ENCODE measurements at regions not wholly inside any gene's neighbourhood (a gene's known extent, or its start where the extent isn't known, plus 50 kb on each side); places are given as distances from the start of the nearest gene placed in this dataset.
"Not testable (repeated sequence)": the region's sequence is repeated elsewhere in the genome, so short reads cannot be mapped to it uniquely, and the experiment has no call there.

GRCh38 chr4:53702334-53703266 lies 111.3 kb upstream of the LNX1 start:
- intact Hi-C loops (cut with DNase I): no loop called here
- no peaks in the 10 kb centered on the region for H3K36me3 ChIP-seq
- peaks cover 0 to 18% (median 16%) of the 10 kb centered on the region in 4 donors for H3K4me1 ChIP-seq
- peak; percentile 89 for DNase-seq
- TF ChIP-seq EP300 (IDR thresholded peaks at IDR 0.05) (no peak), POLR2AphosphoS5 (IDR thresholded peaks at IDR 0.05) (no peak), CTCF (IDR thresholded peaks at IDR 0.05) (no peak), POLR2A (IDR thresholded peaks at IDR 0.05) (no peak)
- no peaks in the 10 kb centered on the region for H3K27me3 ChIP-seq
- H3K4me3 ChIP-seq: peak overlapping the region in 3 of 4 donors; percentile 24 to 38 (median 30)
- H3K27ac ChIP-seq: peak overlapping the region; percentile 29 to 60 (median 54)
- WGBS, 2 donors: 4 to 9% methylated on average over 24 of the region's 24 CpGs
- H3K9me3 ChIP-seq: no peaks in the 10 kb centered on the region

GRCh38 chr4:53701260-53701659 lies 110.0 kb upstream of the LNX1 start:
- H3K9me3 ChIP-seq; H3K36me3 ChIP-seq; H3K27ac ChIP-seq; H3K27me3 ChIP-seq; DNase-seq; intact Hi-C loops (cut with DNase I); H3K4me3 ChIP-seq: not testable (repeated sequence)
- 94 to 95% methylated on average over 6 of the region's 6 CpGs for WGBS, 2 donors
- peaks cover 0 to 18% (median 16%) of the 10 kb centered on the region in 4 donors for H3K4me1 ChIP-seq

GRCh38 chr4:53699310-53699709 lies 108.0 kb upstream of the LNX1 start:
- WGBS, 2 donors: 87 to 91% methylated on average over 2 of the region's 2 CpGs
- DNase-seq; intact Hi-C loops (cut with DNase I): not testable (repeated sequence)

DNA sequence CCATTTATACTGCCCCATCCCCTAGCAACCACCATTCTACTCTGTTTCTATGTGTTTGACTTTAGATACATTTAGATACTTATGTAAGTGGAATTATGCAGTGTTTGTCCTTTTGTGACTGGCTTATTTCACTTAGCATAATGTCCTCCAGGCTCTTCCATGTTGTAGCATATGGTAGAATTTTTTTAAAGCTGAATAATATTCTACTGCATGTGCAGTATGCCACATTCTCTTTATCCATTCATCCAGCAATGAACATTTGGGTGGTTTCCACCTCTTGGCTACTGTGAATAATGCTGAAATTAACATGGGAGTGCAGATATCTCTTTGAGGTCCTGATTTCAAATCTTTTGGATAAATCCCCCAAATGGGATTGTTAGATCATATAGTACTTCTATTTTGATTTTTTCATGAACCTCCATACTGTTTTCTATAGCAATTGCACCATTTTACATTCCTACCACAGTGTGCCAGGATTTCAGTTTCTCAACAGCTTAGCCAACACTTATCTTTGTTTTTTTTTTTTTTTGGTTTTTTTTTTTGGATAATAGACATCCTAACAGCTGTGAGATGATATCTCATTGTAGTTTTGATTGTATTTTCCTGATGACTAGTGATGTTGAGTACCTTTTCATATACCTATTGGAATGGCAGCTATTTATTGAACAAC lies 105.9 kb upstream of the LNX1 start:
- TF ChIP-seq POLR2A (IDR thresholded peaks at IDR 0.05): no peak
- no peak for TF ChIP-seq EP300 (IDR thresholded peaks at IDR 0.05)
- TF ChIP-seq CTCF (IDR thresholded peaks at IDR 0.05): no peak
- TF ChIP-seq POLR2AphosphoS5 (IDR thresholded peaks at IDR 0.05): no peak
- no peaks in the 10 kb centered on the region for H3K36me3 ChIP-seq
- intact Hi-C loops (cut with DNase I): no loop called here
- no peak overlapping the region for H3K4me3 ChIP-seq
- H3K4me1 ChIP-seq: peaks cover 0 to under 1% (median under 1%) of the 10 kb centered on the region in 4 donors
- H3K27ac ChIP-seq: no peak overlapping the region
- DNase-seq: no peak
- no peaks in the 10 kb centered on the region for H3K27me3 ChIP-seq
- H3K9me3 ChIP-seq: no peaks in the 10 kb centered on the region

More at GRCh38 chr4:53699310-53699709, 108.0 kb upstream of the LNX1 start:
- not testable (repeated sequence) for H3K9me3 ChIP-seq, H3K36me3 ChIP-seq, H3K27ac ChIP-seq, H3K4me3 ChIP-seq, H3K27me3 ChIP-seq
- peaks cover 0 to 18% (median 16%) of the 10 kb centered on the region in 4 donors for H3K4me1 ChIP-seq

GRCh38 chr4:53695540-53696463 lies 104.5 kb upstream of the LNX1 start:
- Histone ChIP-seq H3K4me3 (no peak overlapping the region), H3K4me1 (no peaks in the 10 kb centered on the region), H3K36me3 (no peaks in the 10 kb centered on the region), H3K27me3 (no peaks in the 10 kb centered on the region), H3K9me3 (no peaks in the 10 kb centered on the region), H3K27ac (no peak overlapping the region)
- 59 to 65% methylated on average over 7 of the region's 7 CpGs for WGBS, 2 donors
- TF ChIP-seq CTCF (IDR thresholded peaks at IDR 0.05) (no peak), EP300 (IDR thresholded peaks at IDR 0.05) (no peak), POLR2AphosphoS5 (IDR thresholded peaks at IDR 0.05) (no peak), POLR2A (IDR thresholded peaks at IDR 0.05) (no peak)
- no peak for DNase-seq
- intact Hi-C loops (cut with DNase I): no loop called here
